ENCODE measurements at regions not wholly inside any gene's neighbourhood (a gene's known extent, or its start where the extent isn't known, plus 50 kb on each side); places are given as distances from the start of the nearest gene placed in this dataset.

DNA sequence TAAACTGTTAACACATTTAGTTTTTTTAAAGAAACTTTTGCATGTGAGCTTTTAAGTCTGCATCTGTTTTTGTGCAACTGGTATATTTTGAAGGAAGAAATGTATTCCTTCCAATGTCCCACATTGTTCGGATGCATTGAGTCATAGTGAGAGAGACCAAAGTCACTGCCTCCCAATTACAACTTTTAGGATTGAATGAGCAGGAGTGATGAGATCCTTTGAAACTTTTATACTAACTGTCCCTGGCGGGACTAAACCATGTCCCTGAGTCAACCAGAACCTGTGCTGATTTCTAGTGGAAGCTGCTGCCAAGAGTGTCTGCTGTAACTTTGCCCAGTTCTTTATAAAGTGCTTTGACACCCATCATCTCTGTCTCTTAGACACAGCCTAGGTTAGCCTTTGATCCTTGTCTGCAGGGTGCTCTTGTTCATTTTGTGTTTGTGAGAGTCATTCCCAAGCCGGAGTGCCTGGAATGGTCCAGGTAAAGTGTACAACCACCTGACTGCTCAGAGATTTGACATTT, 122.7 kb downstream of the ZNF518B start:
- no peak for DNase-seq

DNA sequence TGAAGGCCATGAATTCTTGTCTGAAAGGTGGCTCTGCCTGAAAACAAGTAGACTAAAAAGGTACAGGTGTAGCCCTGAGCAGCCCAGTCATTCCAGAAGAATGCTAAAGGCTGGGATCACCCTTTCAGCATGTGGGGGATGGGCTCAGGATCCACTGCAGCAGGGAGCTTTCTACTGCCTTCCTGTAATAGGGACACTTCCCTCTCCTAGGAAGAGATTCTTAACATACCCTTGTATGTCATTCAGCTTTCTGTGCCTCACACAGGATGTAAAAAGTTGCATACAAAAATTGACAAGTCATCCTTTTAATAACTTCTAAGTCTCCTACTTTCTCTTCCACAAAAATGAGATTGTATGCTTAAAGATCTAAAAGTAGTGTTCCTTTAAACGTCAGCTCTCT, 123.3 kb downstream of the ZNF518B start:
- DNase-seq: no peak

DNA sequence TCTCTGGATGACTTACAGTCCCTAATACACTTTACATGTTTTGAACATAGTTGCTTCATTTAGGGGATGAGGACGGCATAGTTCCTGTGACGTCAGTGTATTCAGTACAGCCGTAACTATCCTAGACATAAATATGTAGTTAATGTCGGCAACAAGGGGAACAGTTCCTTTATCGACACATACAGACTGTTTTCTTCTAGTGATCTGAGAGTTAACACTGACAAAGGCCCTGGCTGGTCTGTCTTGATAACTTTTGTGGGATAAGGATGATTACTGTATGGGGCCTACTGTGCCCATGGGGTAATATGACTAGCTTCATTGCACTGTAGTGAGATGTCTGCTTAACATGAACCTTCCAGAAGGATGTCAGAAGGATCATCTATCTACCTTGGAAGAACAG, 131.2 kb downstream of the ZNF518B start:
- no peak for DNase-seq

DNA sequence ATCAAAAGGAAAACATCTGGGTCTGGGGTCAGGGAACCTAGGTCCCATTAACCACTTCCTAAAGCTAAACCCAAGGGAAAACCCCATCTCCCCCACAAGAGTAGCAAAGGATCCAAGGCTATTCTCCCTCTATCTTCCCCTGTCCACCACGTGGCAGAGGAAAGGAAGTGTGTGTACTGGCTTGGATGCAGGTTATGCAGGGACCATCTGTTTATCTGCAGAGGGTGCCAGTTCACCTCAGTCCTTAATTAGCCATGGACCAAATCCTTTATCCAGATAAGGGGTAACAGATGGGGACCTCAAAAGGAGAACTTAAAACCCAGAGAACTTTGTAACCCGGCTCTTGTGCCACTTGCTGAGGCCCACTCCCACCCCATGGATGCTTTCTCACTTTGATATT, 135.3 kb downstream of the ZNF518B start:
- no peak for DNase-seq

DNA sequence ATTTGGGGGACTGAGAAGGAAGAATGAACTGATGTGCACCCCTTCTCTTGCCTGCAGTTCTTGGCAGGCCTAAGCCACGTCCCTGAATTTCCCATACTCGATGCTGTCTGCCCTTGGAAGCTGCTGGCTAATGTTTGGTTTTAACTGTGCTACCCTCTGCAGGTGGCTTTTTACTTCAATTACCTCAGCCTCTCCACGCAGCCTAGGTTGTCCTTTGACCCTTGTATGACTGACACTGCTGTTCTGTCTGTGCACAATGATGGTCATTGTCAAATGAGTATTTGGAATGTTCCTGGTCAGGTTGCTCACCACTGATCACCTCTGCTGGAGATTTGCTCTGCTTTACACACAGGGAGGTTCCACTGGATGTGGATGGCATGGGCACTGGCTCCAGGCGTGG, 137.1 kb downstream of the ZNF518B start:
- DNase-seq: no peak

DNA sequence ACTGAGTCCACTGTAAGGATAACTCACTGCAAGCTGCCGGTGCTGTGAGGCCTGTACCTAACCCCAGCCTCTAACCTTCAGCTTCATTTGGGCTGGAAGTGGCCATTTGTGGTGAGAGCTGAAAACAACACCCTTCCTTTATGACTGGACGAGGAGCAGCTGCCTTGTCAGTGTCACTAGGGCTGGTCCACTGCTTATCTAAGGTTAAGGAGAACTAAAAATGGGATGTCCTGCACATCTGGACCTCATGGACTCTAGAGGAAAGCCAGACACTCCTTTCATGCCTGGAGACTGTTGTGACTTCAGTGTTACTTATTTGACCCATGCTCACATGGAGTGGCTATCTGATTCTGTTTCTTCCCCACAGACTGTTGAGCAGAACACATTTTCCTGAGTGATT, 139.9 kb downstream of the ZNF518B start:
- DNase-seq: no peak

DNA sequence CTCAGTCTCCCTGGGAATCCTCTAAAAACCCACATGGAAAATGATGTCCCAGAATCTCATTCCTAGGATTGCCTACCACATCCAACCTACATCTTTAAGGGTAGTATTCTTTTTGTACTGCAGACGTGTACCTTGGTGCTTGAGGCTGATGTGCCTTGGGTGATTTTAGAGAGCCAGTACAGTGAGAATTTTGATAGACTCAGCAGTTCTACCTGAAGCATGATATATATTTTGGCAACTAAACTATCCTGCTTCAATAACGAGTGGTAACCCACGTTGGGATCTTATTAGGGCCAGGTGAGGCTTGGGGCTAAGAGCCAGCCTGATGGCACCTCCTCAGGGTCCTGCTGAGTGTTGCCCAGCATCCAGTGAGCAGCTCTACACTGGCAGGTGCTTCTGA, 140.4 kb downstream of the ZNF518B start:
- no peak for DNase-seq

DNA sequence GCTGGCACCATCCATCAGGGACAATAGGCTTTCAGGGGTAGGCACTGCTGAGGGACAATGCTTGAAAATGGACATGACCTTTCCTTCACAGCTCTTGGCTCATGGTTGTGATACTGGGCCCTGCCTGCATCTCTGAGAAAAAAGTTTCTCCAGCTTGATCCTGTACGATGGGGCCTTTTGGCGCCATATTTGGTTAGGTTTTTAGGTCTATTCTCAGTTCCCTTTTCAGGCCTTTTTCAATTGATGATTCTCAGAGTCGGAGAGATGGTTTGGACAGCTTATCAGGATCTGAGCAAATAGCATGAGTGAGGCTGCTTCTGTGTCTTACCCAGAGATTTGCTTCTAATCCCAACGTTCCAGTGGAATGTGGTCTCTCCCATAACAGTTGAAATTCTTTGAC, 141.6 kb downstream of the ZNF518B start:
- no peak for DNase-seq

DNA sequence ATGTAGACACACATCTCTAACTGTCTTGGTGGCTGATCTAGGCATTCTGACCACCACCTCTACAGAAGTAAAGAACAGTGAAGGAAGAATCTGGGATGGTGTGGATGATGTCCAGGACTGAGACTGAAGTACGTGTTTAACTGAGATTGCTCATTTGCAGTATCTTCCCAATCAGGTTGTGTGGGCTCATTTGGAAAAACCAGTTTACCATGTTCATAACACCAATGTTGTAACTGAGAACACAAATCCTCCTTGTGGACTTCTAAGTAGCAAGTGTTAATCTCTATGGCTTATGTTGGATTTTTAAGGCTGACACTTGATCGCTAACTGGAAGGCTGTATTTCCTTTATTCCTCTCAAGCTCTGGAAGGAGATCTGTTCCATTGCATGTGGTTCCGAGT, 144.7 kb downstream of the ZNF518B start:
- DNase-seq: no peak

DNA sequence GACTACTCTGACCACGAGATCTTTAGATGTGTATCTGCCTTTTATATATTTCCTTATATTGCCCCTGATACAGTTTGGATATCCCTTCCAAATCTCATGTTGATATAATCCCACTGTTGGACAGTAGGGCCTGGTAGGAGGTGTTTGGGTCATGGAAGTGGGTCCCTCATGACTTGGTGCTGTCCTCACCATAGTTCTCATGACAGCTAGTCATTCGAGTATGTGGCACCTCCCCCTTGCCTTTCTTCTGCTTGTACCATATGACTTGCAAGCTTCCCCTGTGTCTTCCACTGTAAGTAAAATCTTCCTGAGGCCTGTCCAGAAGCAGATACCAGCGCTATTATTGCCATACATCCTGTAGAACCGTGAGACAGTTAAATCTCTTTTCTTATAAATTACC, 145.3 kb downstream of the ZNF518B start:
- no peak for DNase-seq

DNA sequence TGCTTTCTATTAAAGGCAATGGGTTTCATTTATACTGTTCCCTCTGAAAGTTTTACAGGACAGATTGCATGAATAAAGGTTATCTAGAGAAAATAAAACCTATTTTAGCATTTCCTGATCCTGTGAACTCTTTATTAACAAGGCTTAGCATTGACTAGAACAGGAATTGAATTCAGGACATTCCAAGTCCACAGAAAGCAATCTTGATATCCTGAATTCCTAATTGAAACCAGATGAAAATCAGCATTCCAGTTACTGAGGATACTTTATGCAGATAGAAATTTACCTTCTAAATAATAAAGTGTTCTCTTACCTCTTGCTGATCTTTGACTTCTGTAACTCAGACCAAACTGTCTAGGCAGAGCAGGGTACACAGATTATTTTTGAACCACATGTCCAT, 151.4 kb downstream of the ZNF518B start:
- DNase-seq: no peak

DNA sequence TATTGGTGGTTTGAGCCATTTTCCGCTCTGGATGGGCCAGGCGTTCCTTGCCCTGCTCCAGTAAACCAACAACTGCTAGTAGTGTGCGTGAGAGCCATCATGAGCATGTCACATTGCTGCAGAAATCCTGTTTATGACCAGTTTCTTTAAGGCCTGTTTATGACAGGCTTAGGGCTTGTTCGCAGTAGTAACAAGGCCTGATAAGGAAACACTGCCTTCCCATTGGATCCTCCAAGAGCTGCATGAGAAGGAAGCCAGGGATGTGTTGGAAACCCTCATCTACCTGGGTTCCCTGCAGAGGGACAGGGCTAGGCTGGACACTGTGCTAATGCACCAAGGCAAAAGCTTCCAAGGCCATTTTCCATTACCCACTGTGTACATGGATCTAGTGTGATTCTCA, 153.9 kb downstream of the ZNF518B start:
- no peak for DNase-seq

DNA sequence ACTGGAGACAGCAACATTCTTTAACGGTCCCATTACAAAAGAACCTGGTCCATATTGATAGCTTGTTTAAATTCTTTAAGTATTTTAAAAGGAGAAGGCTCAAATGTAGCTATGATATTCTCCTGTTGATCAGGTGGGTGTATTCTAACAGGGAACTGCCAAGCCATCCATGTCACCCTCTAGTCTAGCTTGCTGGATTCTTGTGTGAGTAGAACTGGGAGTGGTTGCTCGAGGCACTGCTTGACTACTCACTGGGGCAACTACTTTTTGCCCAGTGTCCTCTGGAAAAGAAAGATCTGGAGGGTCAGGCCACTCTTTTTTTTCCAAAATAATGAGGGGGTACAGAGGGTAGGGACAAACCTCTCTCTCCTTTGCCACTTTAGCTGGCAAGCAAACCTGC, 155.1 kb downstream of the ZNF518B start:
- no peak for DNase-seq

DNA sequence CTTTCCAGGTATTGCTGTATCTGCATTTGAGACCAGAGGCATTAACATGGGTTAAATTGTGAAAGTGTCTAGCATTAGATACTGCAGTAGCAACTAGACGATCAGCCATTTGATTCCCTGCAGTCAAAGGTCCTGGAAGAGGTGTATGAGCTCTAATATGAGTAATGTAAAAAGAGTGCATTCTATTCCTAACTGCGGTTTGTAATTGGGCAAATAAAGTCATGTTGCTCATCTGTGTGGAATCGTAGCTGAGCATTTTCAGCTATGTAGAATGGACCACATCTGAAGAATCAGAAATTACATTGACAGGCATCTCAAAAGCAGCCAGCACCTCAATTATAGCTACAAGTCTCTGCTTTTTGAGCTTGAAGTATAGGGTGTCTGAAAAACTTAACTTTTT, 157.6 kb downstream of the ZNF518B start:
- no peak for DNase-seq

DNA sequence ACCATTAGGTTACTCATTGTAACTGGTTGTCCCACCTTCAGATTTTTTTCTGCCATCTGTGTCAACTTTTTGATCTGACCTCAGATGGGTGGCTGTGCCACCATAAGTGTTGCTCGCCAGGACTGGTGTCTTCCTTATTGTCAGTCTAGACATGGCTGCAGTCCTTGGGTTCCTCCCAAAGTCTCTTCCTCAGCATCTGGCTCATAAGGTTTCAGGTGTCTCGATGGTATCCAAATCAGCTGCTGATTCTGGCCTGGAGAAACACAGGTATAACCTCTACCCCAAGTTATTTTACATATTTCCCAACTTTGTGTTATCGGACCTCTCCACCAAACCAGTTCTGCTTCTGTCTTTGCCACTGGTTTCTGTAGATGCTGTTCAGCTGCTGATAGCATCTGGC, 158.5 kb downstream of the ZNF518B start:
- no peak for DNase-seq

DNA sequence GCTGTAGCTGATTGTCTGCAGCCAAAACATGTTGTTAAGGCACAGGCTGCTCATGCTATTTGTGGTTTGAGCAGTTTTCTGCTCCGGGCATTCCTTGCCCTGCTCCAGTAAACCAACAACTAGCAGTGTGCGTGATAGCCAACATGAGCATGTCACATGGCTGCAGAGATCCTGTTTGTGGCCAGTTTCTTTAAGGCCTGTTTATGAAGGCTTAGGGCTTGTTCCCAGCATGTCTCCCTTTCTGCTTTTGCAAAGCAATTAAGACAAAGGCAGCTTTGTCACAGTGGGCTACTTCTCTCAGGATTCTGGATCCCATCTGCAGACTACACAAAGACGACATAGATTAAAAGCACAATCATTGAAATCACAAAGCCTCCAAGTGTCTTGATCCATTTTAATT, 160.5 kb downstream of the ZNF518B start:
- no peak for DNase-seq

DNA sequence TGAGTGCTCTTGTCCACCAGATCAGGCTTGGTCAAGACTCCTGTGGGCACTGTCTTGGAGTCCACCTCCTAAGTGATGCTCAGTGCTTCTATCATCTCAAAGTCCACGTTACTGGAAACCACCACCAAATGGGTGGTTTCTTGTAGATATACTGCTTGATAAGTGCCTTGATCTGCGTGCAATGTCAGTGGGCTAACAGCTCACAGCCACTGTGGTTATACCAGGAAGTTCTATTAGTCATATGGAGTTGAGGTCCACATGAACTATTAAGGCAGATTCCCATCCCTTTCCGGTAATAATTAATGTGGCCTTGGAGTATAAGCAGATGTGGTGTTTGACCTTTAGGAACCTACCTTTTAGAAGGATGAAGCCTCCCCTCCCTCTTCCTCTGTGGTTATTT, 161.9 kb downstream of the ZNF518B start:
- no peak for DNase-seq

DNA sequence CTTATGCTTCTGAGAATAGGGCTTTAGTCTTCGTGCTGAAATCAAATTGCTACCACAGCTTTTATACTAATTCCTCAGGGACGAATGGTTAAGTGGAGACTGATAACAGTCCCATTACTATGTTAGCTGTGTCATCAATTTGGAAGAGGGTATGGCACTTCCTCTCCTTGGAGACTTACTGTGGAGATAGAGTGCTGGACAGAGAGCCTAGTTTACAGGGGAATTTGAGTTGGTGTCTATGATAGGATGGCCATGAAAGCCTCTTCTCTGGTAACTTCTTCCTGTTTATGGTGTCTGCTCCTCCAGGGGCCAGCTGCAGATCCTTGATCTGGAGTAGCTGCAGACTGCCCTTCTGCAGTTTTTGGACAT, 167.7 kb downstream of the ZNF518B start:
- no peak for DNase-seq

DNA sequence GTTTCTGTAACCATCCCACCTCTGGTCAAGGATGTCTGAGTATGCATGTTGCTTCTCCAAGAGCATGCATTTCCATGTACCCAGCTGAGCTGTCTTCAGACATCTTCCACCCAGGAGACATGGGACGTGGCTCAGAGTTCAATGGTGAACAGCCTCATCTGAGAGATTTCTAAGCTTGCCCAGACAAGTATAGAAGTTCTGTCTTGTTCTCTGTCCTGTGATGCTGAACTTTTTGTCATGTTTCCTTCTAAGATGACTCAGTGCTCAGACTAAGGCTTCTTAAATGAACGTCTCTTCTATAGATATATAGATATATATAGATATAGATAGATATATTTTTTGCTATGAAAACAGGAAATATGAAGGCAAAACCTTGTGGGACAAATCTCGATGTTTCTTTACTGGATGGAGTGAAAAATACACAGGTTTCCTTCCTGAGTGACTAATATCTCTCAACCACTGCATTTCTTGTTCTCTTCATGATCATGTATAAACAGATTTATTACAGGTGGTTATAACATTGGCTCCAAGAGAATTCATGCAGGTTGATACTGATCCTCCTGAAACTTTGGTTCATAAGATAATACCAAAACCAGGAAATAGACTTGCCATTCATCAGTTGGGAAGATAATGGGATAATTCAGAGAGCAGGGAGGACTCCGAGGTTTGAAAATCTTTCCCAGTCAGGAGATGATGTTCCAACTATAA, 168.2 kb downstream of the ZNF518B start:
- DNase-seq: no peak

DNA sequence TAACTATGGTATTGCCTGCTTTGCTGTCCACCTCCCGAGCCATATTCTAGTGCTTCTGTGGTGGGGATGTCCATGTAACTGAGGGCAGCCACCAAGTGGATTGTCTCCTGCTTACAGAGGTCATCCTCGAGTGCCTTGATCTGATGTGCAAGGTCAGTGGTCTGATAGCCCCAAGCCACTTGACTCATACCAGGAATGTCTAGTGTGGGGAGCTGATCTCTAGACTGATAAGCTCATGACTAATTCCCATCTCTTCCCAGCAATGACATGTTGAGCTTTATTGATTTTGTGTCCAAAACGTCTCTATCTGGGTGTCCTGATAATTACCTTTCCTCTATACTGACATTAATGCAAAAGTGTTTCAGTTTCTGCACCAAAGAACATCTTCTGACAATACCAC, 168.4 kb upstream of the WDR1 start:
- DNase-seq: no peak

DNA sequence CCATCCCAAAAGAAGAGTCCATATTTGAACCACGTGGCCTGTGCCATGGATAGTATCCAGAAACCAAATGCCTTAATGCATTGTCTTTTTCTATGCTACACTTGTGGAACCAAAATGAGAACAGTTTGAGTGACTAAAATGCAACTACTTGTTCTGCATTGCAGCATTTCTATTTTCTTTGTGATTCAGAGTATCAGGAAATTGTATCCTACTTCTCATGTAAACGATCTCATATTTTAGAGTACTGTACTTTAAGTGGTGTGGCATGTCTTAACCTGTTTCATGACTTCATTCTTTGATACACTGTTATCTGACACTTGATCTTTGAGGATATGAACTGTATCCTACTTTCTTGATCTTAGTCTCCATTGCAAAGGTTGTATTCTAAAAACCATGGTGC, 167.2 kb upstream of the WDR1 start:
- DNase-seq: no peak

DNA sequence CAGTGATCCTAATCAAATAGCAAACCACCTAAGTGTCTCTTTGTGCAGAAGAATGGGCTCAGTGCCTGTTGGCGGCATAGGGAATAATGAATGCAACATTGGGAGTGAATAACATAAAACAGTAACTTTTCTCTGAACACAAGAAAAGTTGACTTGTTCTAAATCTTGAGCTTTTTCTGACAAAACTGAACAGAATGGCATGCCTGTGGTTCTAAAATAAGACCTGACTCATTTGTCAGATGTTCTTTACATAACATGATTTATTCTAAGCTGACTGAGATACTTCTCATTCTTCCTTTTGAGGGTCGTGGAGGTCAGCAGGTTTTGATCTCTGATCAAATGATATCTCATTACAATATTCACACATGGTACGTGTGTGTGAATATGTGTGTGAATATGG, 165.4 kb upstream of the WDR1 start:
- DNase-seq: no peak

DNA sequence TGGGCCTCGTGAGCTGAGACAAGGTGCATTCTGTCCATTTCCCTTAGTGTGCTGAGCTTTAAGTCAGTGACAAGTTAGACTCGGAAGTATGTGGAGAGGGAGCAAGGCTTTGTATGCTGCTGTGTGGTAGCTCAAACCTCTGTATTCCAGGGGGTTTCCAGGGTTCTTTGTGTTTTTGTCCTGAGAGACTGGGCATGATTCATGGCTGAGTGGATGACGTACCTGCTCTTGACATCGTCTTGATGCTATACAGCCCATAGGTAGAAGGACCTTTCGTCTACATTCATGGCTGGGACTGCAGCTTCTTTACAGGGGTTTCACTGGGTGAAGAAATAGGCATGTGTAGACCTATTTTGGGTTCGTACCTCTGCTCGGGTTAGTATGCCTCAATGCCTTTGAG, 162.7 kb upstream of the WDR1 start:
- no peak for DNase-seq

DNA sequence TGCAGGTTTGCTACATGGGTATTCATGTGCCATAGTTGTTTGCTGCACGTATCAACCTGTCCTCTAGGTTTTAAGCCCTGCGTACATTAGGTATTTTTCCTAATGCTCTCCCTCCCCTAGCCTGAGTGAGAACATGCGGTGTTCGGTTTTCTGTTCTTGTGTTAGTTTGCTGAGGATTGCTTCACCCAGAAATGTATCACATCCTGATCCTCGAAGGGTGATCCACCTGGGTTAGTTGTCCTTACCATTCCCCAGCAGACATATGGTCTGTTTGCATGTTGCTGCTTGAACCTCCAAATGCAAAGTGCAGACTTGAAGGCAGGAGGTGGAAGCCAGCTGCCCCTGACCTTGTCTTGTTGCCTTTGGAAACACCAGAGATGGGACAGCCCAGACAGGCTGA, 161.5 kb upstream of the WDR1 start:
- no peak for DNase-seq

DNA sequence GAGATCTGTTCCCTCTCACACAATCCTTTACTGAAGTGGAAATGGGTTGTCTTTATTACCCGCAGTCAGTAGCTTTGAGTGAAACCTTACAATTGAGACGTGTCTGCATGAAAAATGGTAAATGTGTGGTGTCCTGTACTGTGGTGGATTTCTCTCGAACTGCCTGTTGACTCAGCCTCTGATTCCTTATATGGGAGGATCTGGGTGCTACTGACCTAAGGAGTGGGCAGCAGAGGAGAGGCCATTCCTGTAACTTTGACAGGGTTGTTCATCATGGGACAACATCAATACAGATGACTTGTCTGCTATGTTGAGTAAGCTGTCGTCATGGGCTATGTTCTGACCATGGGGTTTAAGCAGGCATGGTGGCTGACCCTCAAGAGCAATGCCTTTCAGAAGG, 159.6 kb upstream of the WDR1 start:
- no peak for DNase-seq

DNA sequence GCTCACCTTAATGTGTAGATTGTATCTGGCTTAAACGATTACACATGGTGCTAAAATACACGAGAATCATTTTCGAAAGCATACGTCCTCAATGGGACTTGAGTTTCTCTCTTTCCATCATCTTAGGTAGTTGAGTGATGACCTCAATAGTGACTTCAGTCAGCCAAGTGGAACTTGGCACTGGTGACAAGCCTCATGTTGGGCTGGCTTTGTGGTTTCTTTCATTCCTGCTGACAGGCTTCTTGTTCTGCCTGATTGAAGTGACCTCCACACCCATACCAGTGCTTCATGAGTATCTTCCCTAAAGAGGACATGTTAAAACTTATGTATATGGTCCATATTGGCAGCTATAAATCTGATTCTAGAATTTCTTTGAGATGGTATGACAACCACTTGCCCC, 159.1 kb upstream of the WDR1 start:
- no peak for DNase-seq
